WTC11 (cell line): ENCODE measurements at regions not wholly inside any gene's neighbourhood (a gene's known extent, or its start where the extent isn't known, plus 50 kb on each side); places are given as distances from the start of the nearest gene placed in this dataset.
"Not testable (repeated sequence)": the region's sequence is repeated elsewhere in the genome, so short reads cannot be mapped to it uniquely, and the experiment has no call there.

Experiments
- ATAC-seq: fragments of 200-7000 bp; cut with Tn5 transposase; 2 replicates; pipeline ENCODE4 v1.10.0; 2021; ENCODE audit warnings: mild to moderate bottlenecking, moderate library complexity
- CTCF ChIA-PET: fragments of 300-600 bp; sonication (Branson Sonifier 250); formaldehyde crosslinking; loops from one replicate; lab custom pipeline; 2021; ENCODE audit warnings: antibody characterized with exemption; lab: Charles Lee
- POLR2A ChIA-PET: fragments of 350-600 bp; sonication (Branson Sonifier 250); formaldehyde crosslinking; loops from one replicate; lab custom pipeline; 2021; ENCODE audit warnings: antibody characterized with exemption; lab: Charles Lee
- DNase-seq: peaks from one replicate; pipeline ENCODE4 v3.0.0; 2021; ENCODE audit warnings: low spot score
- H3K27ac Mint-ChIP-seq: 2 replicates; pipeline ENCODE4 v1.8.0; 2021; ENCODE audit warnings: mixed read lengths
- H3K27me3 Mint-ChIP-seq: 2 replicates; pipeline ENCODE4 v1.8.0; 2021; ENCODE audit warnings: low read depth, mild to moderate bottlenecking, moderate library complexity, mixed read lengths
- H3K36me3 Mint-ChIP-seq: 2 replicates; pipeline ENCODE4 v1.8.0; 2021; ENCODE audit warnings: mixed read lengths
- H3K4me1 Mint-ChIP-seq: 2 replicates; pipeline ENCODE4 v1.8.0; 2022; ENCODE audit warnings: mixed read lengths
- H3K4me3 Mint-ChIP-seq: 2 replicates; pipeline ENCODE4 v1.8.0; 2021; ENCODE audit warnings: mild to moderate bottlenecking, moderate library complexity, mixed read lengths
- H3K9me3 Mint-ChIP-seq: 2 replicates; pipeline ENCODE4 v1.8.0; 2021; ENCODE audit warnings: mixed read lengths

DNA sequence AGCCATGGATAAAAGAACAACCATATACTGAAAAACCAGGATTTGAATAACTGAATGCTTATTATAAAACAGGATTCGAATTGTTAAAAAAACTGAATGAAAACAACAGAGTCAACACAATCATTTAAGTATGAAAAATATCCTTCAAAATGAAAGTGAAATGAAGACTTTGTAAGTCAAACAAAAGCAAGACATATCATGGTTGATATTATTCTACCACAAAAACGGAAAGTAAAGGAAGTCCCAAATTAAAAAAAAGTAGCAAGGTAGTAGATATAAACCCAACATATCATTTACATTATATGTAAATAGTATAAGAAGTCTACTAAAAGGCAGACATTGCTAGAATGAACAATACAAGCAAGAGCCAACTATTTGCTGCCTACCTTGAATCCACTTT is 63.1 kb upstream of the POTEC start:
- CTCF ChIA-PET, ATAC-seq, H3K27me3 Mint-ChIP-seq, H3K27ac Mint-ChIP-seq, H3K4me1 Mint-ChIP-seq, DNase-seq, H3K4me3 Mint-ChIP-seq, POLR2A ChIA-PET: not testable (repeated sequence)
- peaks cover 32% of the 10 kb centered on the region for H3K36me3 Mint-ChIP-seq
- H3K9me3 Mint-ChIP-seq = peaks cover 56% of the 10 kb centered on the region

GRCh38 chr18:14607360-14607759 is 64.0 kb upstream of the POTEC start:
- H3K27me3 Mint-ChIP-seq, H3K27ac Mint-ChIP-seq, H3K4me1 Mint-ChIP-seq, ATAC-seq, CTCF ChIA-PET, DNase-seq, POLR2A ChIA-PET, H3K4me3 Mint-ChIP-seq: not testable (repeated sequence)
- Mint-ChIP-seq H3K9me3 (peaks cover 52% of the 10 kb centered on the region), H3K36me3 (peaks cover 30% of the 10 kb centered on the region)

DNA sequence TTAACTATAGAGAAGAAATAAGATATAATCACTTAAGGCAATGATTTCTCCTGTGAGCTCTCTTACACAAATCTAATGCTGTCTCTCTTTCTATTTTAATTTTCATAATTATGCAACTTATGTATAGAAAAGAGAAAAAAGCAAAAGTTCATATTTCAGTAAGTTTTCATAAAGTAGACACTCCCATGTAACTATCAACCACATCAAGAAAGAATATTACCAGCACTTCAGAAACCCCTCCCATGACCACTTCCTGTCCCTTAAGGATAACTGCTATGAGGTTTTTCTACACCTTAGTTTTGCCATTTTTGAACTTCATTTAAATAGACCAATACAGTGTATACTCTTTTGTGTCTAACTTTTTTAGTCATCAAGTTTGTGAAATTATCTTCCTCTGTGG is 69.0 kb upstream of the POTEC start:
- peaks cover 30% of the 10 kb centered on the region for H3K9me3 Mint-ChIP-seq
- H3K4me3 Mint-ChIP-seq, POLR2A ChIA-PET, CTCF ChIA-PET, DNase-seq, H3K27ac Mint-ChIP-seq, H3K27me3 Mint-ChIP-seq, H3K4me1 Mint-ChIP-seq, ATAC-seq: not testable (repeated sequence)
- peaks cover 24% of the 10 kb centered on the region for H3K36me3 Mint-ChIP-seq

DNA sequence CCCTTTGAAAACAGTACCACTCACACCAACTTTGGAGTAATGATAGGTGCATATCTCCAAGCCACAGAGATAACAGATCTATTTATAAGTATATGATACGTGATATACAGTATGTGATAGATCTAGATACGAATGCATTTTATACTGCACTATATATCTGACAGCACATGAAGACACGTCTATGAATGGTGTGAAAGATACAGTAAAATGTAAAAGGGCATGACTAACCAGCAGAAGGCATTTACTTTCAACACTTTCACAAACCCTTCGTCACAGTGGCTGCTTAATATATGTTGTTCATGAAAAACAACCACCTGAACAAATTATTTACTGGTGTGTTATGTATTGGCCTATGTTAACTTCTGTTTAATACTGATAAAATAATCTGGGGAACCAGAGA is 71.1 kb upstream of the POTEC start:
- H3K4me1 Mint-ChIP-seq, DNase-seq, H3K27ac Mint-ChIP-seq, POLR2A ChIA-PET, CTCF ChIA-PET, ATAC-seq, H3K27me3 Mint-ChIP-seq, H3K4me3 Mint-ChIP-seq: not testable (repeated sequence)
- Mint-ChIP-seq H3K36me3 (peaks cover 32% of the 10 kb centered on the region), H3K9me3 (peaks cover 37% of the 10 kb centered on the region)

GRCh38 chr18:14627336-14627735 is 83.9 kb upstream of the POTEC start:
- H3K27me3 Mint-ChIP-seq, CTCF ChIA-PET: not testable (repeated sequence)

GRCh38 chr18:14628323-14628978 is 85.1 kb upstream of the POTEC start:
- H3K36me3 Mint-ChIP-seq = peaks cover 19% of the 10 kb centered on the region
- H3K4me3 Mint-ChIP-seq, H3K27me3 Mint-ChIP-seq, H3K4me1 Mint-ChIP-seq, DNase-seq, CTCF ChIA-PET, POLR2A ChIA-PET, ATAC-seq, H3K27ac Mint-ChIP-seq: not testable (repeated sequence)
- peaks cover 20% of the 10 kb centered on the region for H3K9me3 Mint-ChIP-seq

More at GRCh38 chr18:14627336-14627735, 83.9 kb upstream of the POTEC start:
- POLR2A ChIA-PET, DNase-seq, ATAC-seq, H3K4me3 Mint-ChIP-seq, H3K27ac Mint-ChIP-seq, H3K4me1 Mint-ChIP-seq: not testable (repeated sequence)
- Mint-ChIP-seq H3K9me3 (peaks cover 20% of the 10 kb centered on the region), H3K36me3 (peaks cover 24% of the 10 kb centered on the region)

- H3K27me3 Mint-ChIP-seq, POLR2A ChIA-PET, H3K4me1 Mint-ChIP-seq, CTCF ChIA-PET, DNase-seq, H3K27ac Mint-ChIP-seq, ATAC-seq, H3K4me3 Mint-ChIP-seq: not testable (repeated sequence)
- Mint-ChIP-seq H3K36me3 (peaks cover 19% of the 10 kb centered on the region), H3K9me3 (peaks cover 20% of the 10 kb centered on the region)
These were observed 85.6 kb upstream of the POTEC start for GRCh38 chr18:14628979-14629325.

DNA sequence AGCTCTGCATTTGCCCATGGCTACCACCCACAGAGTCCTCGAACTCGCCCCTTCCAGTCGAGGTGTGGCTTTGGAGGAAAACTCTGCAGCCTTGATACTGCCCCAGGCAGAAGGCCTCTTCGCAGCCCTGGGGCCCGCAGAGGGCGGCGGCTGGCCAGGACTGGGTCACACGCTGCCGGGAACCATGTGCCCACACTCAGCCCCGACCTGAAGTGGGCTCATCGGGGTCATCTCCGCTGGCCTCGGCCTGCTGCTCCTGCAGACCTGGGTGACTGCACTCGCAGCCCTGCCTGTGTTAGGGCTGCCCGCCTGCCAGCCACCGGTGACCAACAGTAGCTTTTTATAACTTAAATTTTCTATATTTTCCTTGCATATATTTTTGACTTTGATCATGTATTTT is 89.6 kb upstream of the POTEC start:
- CTCF ChIA-PET, H3K27me3 Mint-ChIP-seq, POLR2A ChIA-PET, H3K27ac Mint-ChIP-seq, H3K4me3 Mint-ChIP-seq, H3K9me3 Mint-ChIP-seq, DNase-seq, H3K4me1 Mint-ChIP-seq, ATAC-seq, H3K36me3 Mint-ChIP-seq: not testable (repeated sequence)

GRCh38 chr18:14638008-14638407 is 94.6 kb upstream of the POTEC start:
- H3K36me3 Mint-ChIP-seq = peaks cover 21% of the 10 kb centered on the region
- H3K4me1 Mint-ChIP-seq, H3K27ac Mint-ChIP-seq, DNase-seq, ATAC-seq, H3K27me3 Mint-ChIP-seq, POLR2A ChIA-PET, H3K4me3 Mint-ChIP-seq, CTCF ChIA-PET: not testable (repeated sequence)
- peaks cover 23% of the 10 kb centered on the region for H3K9me3 Mint-ChIP-seq

- DNase-seq, H3K4me1 Mint-ChIP-seq, ATAC-seq, H3K27me3 Mint-ChIP-seq, POLR2A ChIA-PET, H3K27ac Mint-ChIP-seq, CTCF ChIA-PET, H3K4me3 Mint-ChIP-seq: not testable (repeated sequence)
- peaks cover 42% of the 10 kb centered on the region for H3K9me3 Mint-ChIP-seq
- peaks cover 37% of the 10 kb centered on the region for H3K36me3 Mint-ChIP-seq
These were observed 97.7 kb upstream of the POTEC start for GRCh38 chr18:14641121-14641520.

DNA sequence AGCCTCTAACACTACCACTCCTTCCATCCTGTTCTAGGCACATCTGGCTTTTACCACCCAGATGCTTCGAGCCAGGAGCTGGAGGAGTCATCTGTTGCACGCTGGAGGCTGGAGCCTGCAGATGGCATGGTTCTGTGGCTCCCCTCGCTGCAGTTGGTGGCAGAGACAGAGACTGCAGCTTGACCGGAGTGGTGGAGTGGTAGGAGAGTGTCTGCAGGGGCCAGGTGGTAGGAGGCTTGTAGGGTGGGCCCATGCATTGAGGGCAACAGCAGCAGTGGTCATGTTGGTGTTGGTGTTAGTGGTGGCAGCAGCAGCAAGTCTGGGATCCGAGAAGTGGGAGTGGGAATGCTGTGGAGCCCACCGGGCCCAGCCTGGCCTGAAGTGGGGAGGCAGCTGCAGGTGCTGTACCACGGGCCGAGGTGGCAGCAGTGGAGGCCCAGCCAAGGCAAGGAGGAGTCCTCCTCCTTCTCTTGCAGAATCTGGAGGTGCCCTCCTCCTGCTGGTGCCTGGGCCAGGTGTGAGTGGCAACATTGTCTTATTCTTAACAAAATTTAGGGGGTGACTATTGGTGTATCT is 100.4 kb upstream of the POTEC start:
- peaks cover 36% of the 10 kb centered on the region for H3K36me3 Mint-ChIP-seq
- POLR2A ChIA-PET, H3K27ac Mint-ChIP-seq, H3K4me1 Mint-ChIP-seq, ATAC-seq, H3K27me3 Mint-ChIP-seq, CTCF ChIA-PET, H3K4me3 Mint-ChIP-seq, DNase-seq: not testable (repeated sequence)
- peaks cover 37% of the 10 kb centered on the region for H3K9me3 Mint-ChIP-seq

DNA sequence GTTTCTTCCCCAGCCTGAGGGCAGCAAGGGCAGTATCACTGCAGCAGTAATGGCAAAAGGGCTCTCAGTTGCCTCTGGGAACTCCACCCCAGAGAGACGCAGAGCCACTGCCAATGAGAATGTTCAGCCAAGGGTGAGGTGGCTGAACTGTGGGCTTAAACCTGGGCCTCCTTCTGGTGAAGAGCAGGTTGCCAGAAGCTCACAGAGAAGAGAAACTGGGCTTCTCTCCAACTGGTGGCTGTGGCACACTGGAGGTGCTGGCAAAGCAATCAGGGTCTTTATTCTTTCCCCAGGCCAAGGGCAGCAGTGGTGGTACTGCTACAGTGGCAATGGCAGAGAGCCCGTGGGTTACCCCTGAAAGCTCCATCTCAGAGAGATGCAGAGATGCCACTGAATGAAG is 54.9 kb upstream of the ANKRD30B start:
- H3K9me3 Mint-ChIP-seq = peaks cover 38% of the 10 kb centered on the region
- CTCF ChIA-PET, H3K4me3 Mint-ChIP-seq, H3K27ac Mint-ChIP-seq, H3K4me1 Mint-ChIP-seq, H3K27me3 Mint-ChIP-seq, POLR2A ChIA-PET, DNase-seq, ATAC-seq: not testable (repeated sequence)
- H3K36me3 Mint-ChIP-seq = peaks cover 39% of the 10 kb centered on the region

DNA sequence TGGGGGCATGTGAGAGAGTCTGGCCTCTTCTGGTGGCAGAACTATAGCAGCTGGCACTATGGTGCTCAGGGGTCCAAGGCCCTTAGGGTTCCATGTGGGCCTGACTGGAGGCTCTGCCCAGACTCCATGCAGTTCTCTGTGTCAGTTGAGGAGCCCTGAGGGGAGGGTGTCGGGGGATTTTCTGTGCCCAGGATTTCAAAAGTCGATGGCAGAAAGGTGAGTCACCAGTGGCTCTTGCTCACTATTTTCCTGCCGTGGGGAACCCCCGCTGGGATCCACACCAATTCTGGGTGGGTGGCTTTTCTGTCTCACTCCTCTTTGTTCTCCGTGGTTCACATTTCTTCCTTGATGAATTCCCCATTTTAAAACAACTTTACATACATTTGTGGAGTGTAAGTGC is 54.1 kb upstream of the ANKRD30B start:
- POLR2A ChIA-PET, H3K27me3 Mint-ChIP-seq, ATAC-seq, DNase-seq, H3K4me3 Mint-ChIP-seq, H3K4me1 Mint-ChIP-seq, CTCF ChIA-PET, H3K27ac Mint-ChIP-seq: not testable (repeated sequence)
- H3K9me3 Mint-ChIP-seq = peaks cover 36% of the 10 kb centered on the region
- H3K36me3 Mint-ChIP-seq = peaks cover 37% of the 10 kb centered on the region
